ENCODE measurements at regions not wholly inside any gene's neighbourhood (a gene's known extent, or its start where the extent isn't known, plus 50 kb on each side); places are given as distances from the start of the nearest gene placed in this dataset.

DNA sequence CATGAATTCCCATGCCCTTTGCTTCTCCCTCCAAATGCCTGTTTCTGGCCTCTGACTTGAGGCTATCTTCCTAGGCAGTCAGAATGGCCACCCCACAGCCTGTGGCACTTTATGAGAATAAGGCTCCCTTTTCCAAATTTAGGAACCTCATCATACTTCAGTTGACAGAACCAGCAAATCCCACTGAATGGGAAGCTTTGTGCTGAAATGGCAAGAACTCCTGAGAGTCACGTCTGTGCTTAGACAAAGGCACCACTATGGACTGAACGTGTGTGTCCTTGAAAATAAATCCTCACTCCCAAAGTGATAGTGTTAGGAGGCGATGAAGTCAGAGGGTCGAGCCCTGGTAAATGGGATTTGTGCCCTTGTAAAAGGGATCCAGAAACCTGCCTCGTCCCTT lies 559.9 kb upstream of the SOX11 start:
- no peak for TF ChIP-seq EZH2 (IDR thresholded peaks at IDR 0.05)
- TF ChIP-seq POLR2AphosphoS5 (IDR thresholded peaks at IDR 0.05; ENCODE audit: borderline replicate concordance, low read depth, low read length), result no peak
